A549 (cell line): ENCODE measurements at regions not wholly inside any gene's neighbourhood (a gene's known extent, or its start where the extent isn't known, plus 50 kb on each side); places are given as distances from the start of the nearest gene placed in this dataset.

Experiments used
- CHD2 ChIP-seq: fragments of 150-350 bp; IDR thresholded peaks from 2 replicates; pipeline ENCODE4 v1.6.1; 2014; ENCODE audit warnings: low read length; ENCODE audit not compliant: partially characterized antibody
- CTCF ChIP-seq: fragments of >200 bp; sonication (Bioruptor Twin); formaldehyde crosslinking; IDR thresholded peaks from 3 replicates; pipeline ENCODE4 v1.5.1; 2016
- FOXS1 ChIP-seq: fragments of 250-450 bp; sonication (Bioruptor Pico); IDR thresholded peaks from 2 replicates; pipeline ENCODE4 v1.5.0; 2020; ENCODE audit warnings: mild to moderate bottlenecking, moderate library complexity
- JUN ChIP-seq, 2 experiments: fragments of >200 bp; sonication (Bioruptor Twin); formaldehyde crosslinking; IDR thresholded peaks; 2 replicates in 1 of 2; 3 replicates in 1 of 2; pipeline ENCODE4 v1.6.1; 2016 to 2017
- MAX ChIP-seq: IDR thresholded peaks from 2 replicates; pipeline ENCODE4 v1.6.1; 2012
- NPAS2 ChIP-seq: fragments of 250-450 bp; sonication (Bioruptor Pico); IDR thresholded peaks from 2 replicates; pipeline ENCODE4 v1.8.0; 2022; ENCODE audit warnings: mild to moderate bottlenecking, moderate library complexity, borderline replicate concordance
- PBX3 ChIP-seq: IDR thresholded peaks from 2 replicates; pipeline ENCODE4 v1.6.1; 2012
- RAD21 ChIP-seq, 2 experiments: fragments of >200 bp in 1 of 2; sonication (Bioruptor Twin) in 1 of 2; formaldehyde crosslinking in 1 of 2; IDR thresholded peaks in 1 of 2; conservative IDR thresholded peaks in 1 of 2; 2 replicates in 1 of 2; 3 replicates in 1 of 2; pipeline ENCODE4 v1.6.1; 2012 to 2018; ENCODE audit warnings: inconsistent platforms in 1 of 2
- SMC3 ChIP-seq: fragments of >200 bp; sonication (Bioruptor Twin); formaldehyde crosslinking; IDR thresholded peaks from 3 replicates; pipeline ENCODE4 v1.6.1; 2018; ENCODE audit warnings: inconsistent platforms
- TP53 ChIP-seq: fragments of 250-450 bp; sonication (Bioruptor Pico); IDR thresholded peaks from 2 replicates; pipeline ENCODE4 v1.5.0; 2021; ENCODE audit warnings: mild to moderate bottlenecking, moderate library complexity
- TF ChIP-seq, protein P1 (sequence below): fragments of 450-650 bp; IDR thresholded peaks from 2 replicates; pipeline ENCODE4 v1.6.1; 2014; ENCODE audit warnings: antibody characterized with exemption

DNA sequence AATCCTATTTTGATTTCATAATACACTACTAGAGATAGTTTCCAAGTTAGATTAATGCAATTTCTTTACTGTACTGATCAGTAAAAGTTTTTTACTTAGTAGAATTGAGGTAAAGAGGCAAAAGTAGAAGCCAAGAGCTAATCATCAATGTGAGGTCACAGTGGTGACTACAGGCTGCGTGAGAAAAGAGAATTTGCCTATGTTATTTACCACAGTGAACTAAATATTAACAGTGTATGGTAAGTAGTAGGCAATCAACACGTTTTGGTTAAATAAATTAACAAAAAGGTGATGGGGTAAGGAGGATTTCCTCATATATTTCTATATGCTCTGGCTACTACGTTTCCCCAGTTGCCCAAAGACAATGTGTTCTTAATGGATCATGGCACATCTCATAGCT, 202.2 kb upstream of the CMC1 start:
- no peak for TF ChIP-seq MAX
- TF ChIP-seq CTCF, result no peak
- TF ChIP-seq SMC3, result no peak
- no peak for TF ChIP-seq FOXS1 (CRISPR knock-in tag)
- TF ChIP-seq NPAS2 (CRISPR knock-in tag), result no peak
- no peak for TF ChIP-seq TP53 (CRISPR knock-in tag)
- TF ChIP-seq RAD21 (conservative IDR thresholded peaks at IDR 0.05 in 1 of 2, IDR thresholded peaks at IDR 0.05 in 1 of 2), result no peak
- no peak for TF ChIP-seq JUN (IDR thresholded peaks at IDR 0.05)
- TF ChIP-seq, protein P1, sequence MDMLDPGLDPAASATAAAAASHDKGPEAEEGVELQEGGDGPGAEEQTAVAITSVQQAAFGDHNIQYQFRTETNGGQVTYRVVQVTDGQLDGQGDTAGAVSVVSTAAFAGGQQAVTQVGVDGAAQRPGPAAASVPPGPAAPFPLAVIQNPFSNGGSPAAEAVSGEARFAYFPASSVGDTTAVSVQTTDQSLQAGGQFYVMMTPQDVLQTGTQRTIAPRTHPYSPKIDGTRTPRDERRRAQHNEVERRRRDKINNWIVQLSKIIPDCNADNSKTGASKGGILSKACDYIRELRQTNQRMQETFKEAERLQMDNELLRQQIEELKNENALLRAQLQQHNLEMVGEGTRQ, result no peak
- no peak for TF ChIP-seq CHD2
- TF ChIP-seq PBX3, result no peak
